IPS DF 4.7 (cell line): ENCODE measurements at regions not wholly inside any gene's neighbourhood (a gene's known extent, or its start where the extent isn't known, plus 50 kb on each side); places are given as distances from the start of the nearest gene placed in this dataset.

Experiments used
- DNase-seq: peaks from one replicate; pipeline ENCODE4 v3.0.0-alpha.2; 2013; ENCODE audit warnings: low spot score; ENCODE audit errors: extremely low read depth

DNA sequence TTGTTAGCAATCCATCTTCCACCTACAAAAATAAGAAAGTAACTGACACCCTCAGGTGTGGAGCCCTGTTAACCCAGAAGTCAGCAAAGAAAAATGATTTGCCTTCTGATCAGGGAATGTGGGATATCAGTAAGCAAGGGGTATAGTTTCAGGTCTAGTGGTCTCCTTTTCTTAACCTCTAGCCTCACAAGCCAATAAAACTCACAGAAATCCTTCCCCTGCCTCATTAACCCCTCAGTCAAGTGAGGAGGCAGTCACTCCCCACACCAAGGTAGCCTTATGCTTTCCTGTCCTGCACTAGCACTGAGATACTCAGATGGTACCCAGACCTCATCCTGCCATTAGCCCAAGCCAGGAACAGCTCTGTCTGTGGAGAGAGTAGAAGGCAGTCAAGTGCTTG is 103.4 kb upstream of the VASH1 start:
- no peak for DNase-seq

DNA sequence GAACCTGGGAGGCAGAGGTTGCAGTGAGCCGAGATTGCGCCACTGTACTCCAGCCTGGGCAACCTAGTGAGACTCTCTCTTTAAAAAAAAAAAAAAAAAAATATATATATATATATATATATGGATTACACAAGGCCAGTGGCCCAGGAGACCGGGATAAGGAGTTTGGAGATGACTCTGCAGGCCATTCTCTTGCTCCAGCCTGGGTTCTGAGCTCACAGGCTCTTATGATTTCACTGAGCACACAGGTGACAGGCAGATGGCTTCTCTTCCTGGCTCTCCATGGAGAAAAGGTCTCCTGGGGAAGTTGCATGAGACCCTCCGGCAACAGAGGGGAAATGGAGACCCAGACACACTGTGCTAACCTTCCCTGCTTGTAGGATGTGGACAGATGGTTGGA is 98.7 kb upstream of the VASH1 start:
- DNase-seq: no peak

DNA sequence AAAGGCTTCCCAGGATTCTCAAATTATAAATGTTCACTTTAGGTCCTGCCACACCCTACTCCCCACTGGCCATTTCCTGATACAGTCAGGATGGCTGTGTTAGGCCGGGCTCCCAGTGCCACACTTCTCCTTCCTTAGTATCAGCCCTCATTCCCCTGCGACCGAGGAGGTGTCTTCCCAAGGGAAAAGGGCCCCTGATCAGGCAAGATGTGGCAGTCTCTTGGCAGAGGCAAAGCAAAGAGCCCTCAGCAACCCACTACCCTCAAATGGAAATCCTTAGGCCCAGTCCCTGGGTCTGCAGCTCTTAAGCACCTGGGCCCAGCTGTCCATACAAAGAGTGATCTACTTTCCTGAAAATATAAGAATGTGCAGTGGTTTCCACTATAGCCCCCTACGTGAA is 96.5 kb upstream of the VASH1 start:
- DNase-seq: no peak

DNA sequence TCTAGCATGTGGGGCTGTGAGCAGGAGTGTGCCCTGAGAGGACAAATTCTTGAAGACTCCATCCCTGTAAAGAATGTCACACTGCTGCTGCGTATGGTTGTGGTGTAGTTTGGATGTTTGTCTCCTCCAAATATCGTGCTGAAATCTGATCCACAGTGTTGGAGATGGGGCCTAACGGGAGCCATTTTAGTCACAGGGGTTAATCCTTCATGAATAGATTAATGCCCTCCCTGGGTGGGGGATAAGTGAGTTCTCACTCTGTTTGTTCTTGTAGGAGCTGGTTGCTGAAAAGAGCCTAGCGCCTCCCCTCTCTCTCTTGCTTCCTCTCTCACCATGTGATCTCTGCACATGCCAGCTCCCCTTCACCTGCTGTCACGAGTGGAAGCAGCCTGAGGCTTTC is 94.5 kb upstream of the VASH1 start:
- no peak for DNase-seq

DNA sequence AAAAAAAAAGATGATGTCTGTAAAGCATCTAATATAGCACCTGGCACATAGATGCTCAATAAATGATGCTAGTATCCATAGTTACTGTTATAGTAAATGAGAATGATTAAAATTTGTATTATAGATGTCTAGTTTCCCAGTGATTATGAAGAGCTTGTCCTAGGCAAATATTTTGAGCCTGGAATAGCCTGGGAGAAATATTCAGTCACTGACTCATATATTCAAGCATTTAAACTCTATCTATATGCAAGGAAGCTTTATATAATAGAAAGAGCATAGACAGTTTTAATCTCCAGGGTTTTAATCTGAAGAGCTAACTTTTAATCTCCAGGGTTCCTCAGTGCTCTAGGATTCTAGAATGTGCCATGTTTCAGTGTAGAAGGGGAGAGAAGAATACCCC is 91.5 kb upstream of the VASH1 start:
- DNase-seq: no peak

DNA sequence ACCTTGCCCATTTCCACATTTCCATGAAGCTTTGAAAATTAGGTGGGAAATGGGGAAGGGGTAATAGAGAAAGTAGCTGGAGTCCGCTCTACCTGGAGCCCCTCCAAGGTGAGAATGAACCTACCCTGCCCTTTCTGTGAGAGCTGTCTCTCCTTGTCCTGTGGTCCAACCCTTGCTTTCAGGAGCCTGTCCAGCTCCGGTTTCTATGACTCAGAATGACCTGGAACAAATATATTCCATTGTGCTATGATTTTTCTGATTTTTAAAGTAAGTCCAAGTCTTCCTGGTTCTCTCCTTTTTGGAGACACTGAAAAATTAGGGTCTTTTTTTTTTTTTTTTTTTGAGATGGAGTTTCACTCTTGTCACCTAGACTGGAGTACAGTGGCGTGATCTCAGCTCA is 89.1 kb upstream of the VASH1 start:
- no peak for DNase-seq

DNA sequence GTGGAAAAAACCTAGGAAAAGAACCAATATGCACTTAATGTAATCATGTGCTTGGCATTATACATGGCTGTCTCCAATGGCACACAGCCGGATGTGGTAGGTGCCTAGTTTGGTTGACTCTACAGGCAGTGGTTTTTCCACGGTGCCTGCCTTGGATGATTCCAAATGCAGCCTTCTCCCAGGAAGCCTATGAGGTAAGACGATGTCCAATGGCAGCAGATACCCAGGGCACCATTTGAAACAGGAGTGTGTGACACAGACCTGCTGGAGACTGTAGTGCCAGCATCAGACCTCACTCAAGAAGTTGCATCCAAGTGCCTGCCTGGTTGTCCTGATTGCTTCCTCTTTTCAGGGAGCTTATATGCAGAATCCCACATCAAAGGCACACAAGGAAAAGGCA is 88.0 kb upstream of the VASH1 start:
- DNase-seq: no peak

DNA sequence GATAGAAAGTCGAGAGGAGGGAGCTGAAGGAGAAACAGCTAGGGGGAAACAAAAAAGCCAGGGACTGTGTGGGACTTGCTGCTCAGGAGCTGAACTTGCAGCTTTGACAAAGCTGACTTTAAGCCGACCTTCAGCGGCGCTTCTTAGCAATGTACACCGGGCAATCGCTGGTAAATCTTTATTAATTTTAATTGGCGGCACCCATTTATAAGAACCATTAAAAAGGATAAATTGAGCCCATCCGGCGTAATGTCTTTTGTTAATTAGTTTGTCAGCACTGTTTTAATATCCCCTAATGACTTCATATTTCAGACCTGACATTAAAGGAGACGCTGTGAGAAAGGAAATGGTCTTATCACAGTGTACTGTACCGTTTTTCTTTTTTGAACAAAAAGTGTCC is 86.2 kb upstream of the VASH1 start:
- DNase-seq: no peak

DNA sequence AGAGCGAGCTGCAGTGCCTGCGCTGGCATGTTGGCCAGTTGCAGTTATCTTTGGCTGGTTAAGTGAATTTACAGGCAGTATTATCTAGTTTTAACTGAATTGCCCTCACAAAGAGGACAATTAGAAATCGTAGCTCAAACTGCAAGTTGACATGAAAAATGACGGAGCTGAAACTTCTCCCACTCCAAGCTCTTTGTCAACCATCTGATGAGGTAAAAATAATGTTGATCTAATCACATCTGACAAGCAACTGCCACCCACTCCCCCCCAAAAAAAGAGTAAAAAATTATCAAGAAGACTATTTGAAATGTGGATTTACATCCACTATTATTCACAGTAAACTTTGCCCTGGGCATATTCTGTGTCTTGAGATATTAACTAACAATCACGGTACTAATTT is 84.7 kb upstream of the VASH1 start:
- no peak for DNase-seq

DNA sequence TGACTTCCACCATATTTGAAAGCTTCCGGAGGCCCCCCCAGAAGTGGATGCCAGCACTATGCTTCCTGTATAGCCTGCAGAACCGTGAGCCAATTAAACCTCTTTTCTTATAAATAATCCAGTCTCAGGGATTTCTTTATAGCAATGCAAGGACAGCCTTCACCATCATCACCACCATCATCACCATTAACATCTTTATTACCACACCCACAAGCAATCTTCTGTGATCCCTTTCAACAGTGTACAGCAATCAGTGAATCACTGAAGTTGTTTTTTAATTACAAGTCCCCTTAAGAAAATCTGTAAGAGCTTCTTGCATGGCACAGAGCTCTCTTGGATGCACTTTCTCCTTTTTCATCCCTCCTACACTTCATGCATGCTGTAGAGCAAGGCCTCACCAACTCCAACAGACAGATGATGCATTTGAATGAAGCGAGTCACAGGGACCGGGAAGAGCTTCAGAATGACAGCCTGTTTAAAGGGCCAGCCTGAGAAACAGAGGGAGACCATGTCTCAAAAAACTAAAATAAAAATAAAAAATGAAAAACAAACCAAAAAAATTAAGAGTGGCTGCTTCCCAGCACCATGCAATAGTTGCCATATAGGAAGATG is 83.6 kb upstream of the VASH1 start:
- DNase-seq: no peak

DNA sequence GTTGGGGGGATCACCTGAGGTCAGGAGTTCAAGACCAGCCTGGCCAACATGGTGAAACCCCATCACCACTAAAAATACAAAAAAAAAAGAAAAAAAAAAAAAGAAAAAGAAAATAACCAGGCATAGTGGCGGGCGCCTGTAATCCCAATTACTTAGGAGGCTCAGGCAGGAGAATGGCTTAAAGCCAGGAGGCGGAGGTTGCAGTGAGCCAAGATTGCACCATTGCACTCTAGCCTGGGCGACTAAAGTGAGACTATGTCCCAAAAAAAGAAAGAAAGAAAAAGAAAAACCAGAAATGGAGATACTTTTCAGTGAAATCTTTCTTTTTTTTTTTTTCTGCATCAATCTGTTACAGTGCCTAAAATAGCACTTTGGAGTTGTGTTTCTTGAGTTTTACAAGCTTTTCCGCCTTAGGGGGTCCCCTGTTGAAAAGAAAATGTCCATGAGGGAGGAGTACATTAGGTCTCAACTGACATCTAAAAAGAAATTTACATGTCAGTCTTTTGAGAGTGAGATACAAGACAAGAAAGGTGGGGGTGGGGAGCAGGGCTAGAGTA is 82.9 kb upstream of the VASH1 start:
- no peak for DNase-seq

DNA sequence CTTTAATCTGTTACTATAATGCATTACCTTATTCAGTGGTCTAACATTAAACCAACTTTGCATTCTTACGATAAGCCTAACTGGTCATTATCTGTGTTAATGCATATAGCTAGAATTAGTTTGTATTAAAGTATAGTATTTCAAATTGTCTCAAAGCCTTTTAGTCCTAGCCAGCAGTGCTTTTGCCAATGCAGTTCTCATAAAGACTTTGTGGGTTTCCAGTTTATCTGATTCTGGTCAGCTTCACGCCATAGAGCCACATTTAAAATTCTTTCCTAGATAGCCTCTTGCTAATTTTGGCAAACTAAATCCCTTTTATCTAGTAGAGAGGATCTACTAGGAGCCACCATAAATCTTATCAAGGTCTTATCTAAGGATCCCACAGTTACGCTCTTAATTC is 78.9 kb upstream of the VASH1 start:
- no peak for DNase-seq

DNA sequence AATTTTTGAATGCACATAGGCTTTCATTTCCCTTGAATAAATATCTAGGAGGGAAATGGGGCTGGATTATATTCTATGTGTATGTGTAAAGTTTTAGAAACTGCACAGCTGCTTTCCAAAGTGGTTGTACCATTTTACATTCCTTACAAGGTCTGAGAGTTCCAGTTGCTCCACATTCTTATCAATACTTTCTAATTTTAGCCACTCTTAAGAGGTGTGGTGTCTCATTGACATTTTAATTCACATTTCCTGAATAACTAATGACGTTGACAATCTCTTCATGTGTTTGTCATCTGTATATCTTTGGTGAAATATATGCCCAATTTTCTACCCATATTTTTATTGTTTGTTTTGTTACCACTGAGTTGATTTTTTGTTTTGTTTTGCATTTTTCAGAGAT is 74.6 kb upstream of the VASH1 start:
- no peak for DNase-seq

DNA sequence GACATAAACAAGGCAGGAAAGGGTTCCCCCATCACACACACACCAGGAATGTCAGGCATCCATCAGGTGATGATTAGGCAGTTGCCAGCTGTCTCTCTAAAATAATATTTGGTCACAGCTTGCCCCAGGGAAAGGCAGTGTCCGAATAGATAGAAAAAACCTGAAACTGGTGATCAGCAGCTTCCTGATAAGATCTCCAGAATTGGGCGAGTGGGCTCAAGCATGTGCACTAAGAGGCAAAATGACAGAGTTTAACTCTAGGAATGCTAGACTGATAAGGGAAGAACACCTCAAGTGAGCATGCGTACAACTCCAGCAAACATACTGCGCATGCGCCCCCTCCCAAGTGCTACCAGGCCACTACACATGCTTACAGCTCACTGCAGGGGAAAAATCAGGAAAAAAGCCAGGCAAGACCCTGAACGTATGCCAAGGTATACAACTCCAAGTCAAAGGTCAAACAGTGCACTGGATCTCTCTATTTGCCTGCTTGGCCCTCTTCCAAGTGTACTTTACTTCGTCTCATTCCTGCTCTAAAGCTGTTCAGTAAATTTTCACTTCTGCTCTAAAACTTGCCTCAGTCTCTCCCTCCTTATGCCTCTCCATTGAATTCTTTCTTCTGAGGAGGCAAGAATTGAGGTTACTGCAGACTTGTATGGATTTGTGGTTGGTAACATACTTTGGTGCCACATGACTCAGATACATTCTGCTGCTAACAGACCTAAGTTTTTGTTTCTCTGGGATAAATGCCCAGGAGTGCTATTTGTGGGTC is 73.5 kb upstream of the VASH1 start:
- no peak for DNase-seq

DNA sequence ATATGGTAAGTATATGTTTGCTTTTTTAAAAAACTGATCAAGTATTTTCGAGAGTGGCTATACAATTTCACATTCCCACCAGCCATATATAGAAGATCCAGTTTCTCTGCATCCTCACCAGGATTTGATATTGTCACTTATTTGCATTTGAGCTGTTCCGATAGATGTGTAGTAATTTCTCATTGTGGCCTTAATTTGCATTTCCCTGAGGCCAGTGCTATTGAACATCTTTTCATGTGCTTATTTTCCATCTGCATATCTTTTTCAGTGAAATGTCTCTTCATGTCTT is 72.9 kb upstream of the VASH1 start:
- DNase-seq: no peak

DNA sequence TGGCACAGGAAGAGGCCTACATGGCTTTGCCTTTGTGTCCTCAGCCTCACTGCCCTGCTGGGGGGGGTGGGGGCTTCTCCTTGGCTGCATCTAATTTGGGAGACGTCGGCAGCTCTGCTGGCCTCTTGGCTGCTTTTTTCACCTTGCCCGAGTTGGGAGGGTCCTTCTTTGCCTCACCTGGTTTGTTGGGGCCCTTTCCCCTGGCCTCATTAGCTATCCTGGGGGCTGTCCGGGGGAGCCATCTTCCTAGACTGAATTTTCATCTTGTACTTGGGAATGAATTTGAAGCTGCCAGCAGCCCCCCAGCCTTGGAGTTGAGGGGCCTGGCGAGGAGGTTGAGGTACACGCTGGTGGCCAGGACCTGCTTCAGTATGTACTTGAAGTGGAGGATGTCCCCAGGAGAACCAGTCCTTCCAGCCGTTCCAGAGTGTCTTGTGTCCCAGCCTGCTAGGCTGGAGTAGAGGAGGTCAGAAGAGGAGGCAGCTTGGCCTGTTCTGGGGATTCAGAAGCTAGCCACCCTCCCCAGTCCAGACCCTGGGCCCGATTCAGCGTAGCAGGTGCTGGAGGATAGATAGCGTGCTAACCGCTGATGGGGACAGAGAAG is 70.7 kb upstream of the VASH1 start:
- DNase-seq: no peak

DNA sequence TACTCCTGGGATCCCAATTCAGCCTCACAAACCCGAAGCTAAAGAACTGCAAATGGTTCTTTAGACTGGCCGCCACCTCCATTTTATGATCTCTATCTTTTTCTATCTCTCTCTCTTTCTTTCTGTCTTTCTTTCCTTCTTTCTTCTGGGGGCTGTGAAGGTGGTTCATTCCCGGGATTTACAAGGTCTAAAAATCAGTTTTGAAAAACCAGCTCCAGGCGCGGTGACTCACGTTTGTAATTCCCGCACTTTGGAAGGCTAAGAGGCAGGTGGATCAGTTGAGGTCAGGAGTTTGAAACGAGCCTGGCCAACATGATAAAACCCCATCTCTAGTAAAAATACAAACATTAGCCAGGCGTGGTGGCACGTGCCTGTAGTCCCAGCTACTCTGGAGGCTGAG is 67.2 kb upstream of the VASH1 start:
- DNase-seq: no peak

DNA sequence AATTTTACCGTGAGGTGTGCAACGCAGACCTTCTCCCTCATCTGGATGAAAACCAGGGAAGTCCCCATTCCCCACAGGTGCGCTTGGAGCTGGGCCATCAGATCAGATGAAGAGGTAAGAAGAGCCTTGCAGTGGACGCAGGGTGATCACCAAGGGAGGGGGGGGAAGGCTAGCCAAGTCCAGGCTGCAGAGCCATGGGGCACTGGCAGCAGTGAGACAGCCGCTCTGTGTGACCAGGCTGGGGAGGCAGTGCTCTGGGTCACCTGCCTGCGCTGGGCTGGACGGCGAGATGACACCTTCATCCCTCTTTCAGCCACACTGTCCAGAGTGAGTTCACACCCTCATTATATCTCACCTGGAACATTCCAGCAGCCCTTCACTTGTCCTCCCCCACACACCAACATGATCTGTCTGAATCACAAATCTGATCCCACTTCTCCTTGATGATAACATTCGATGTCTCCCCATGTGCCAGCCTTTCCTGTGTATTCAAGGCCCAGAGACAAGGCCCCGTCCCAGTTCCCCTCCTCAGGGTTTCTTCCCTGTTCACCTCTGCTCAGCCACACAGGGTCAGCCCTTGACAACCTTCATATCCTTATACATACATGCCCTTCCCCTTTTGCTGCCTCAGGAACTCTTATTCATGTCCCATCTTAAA is 65.9 kb upstream of the VASH1 start:
- DNase-seq: no peak

DNA sequence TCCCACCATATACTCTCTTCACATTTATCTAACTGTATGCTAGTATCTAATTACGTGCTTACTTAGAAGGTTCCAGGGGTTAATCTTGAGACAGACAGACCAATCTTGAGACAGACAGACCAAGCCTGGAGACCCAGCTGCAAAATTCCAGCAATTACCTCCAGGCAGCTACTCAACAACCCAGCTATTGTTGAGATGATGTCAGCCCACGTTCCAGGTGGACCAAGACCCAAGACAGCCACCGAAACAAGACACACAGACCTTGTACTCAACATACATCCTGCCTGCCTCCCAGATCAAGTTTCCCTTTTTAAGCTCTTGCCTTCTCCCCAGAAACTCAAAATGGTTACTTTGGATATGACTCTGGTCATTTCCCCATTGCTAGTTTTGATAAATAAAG is 64.9 kb upstream of the VASH1 start:
- DNase-seq: no peak

DNA sequence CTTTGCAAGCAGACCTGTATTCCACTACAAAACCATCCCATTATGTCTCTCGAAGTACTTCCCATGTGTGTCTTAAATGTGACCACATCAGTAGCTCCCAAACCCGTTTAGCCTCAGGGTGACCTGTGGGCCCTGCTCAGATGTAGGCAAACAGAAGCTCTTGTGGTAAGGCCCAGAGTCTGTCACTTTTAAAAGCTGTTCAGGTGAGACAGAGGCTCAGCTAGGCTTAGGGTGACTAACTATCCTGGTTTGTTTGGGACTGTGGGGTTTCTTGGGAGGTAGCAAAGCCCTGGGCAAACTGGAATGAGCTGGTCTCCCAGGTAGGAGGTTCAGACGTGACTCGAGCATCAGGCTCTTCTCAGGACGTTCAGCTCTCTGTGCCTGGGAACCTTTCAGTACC is 64.5 kb upstream of the VASH1 start:
- no peak for DNase-seq

DNA sequence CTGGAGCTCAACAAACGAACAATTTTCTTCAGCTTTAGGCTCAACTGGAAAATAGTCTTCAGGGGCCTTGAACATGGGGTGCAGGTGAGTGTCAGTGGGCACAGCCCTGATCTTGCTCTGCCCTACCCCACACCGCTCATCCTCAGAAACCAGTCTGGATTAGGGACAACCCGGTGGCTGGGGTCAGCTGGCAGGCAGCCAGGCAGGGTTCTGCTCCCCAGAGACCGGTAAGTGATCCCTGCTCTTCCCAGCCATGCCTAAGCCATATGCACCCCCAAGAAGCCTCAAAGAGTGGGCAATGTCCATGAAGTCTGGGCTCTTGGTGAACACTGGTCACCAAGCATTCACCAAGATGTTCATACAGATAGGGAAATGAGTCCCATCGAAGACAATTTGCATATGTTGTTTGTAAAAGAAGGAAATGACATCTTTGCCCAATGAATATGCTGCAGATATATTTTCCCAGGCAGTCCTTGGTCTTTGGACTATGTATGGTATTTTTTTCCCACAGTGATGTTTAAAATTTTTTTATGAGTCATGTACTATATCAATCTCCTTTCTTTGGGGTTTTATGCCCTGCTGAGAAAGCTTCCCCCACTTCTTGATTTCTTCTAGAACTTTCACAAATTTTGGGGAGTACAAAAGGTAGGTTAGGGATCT is 63.9 kb upstream of the VASH1 start:
- no peak for DNase-seq

DNA sequence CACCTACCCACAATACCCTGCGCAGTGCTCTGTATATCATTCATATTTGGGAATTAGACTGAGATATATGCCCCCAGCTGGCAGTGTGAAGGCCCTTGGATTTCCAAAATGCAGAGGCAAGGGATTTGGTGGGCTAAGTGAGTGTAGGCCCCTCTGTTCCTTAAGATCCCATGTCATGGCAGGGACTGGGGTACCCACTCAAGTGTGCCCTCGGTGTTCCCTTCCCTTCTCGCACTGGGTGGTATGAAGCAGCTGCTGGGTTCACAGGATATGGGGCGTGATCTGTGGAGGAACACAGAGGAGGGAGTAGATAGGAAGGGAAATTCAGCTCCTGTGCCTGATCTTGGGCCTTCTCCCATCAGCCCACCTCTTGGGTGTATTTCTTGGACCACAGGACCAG is 63.1 kb upstream of the VASH1 start:
- DNase-seq: no peak
